Motor neuron (in vitro differentiated cells): ENCODE measurements at regions not wholly inside any gene's neighbourhood (a gene's known extent, or its start where the extent isn't known, plus 50 kb on each side); places are given as distances from the start of the nearest gene placed in this dataset.
A peak's percentile ranks its signal among the peaks of the same experiment; 100 is the strongest.

ENCODE experiments used
- ATAC-seq, 8 experiments: fragments of 200-7000 bp; cut with Tn5 transposase; replicated peaks in 6 of 8; 2 replicates each; pipeline ENCODE4 v1.8.0; 2021; ENCODE audit warnings: mild to moderate bottlenecking in 8 of 8, moderate library complexity in 8 of 8
- H3K27ac ChIP-seq, 2 donors: fragments of 250-450 bp; sonication (Bioruptor Pico); 2 replicates each; pipeline ENCODE4 v1.9.0; 2021; ENCODE audit warnings: antibody characterized with exemption in 2 of 2, mild to moderate bottlenecking in 2 of 2, moderate library complexity in 1 of 2
- H3K4me1 ChIP-seq, 2 donors: fragments of 250-450 bp; sonication (Bioruptor Pico); replicated peaks in 1 of 2; 2 replicates each; pipeline ENCODE4 v1.6.1; 2021; ENCODE audit warnings: antibody characterized with exemption in 2 of 2, mild to moderate bottlenecking in 2 of 2, moderate library complexity in 1 of 2
- H3K4me3 ChIP-seq, 5 donors: fragments of 250-450 bp; sonication (Bioruptor Pico); 2 replicates each; pipeline ENCODE4 v1.9.0; 2021; ENCODE audit warnings: antibody characterized with exemption in 5 of 5, mild to moderate bottlenecking in 5 of 5, moderate library complexity in 4 of 5
- WGBS, 10 experiments: fragments of 450-650 bp; shearing (Covaris generic); methylation state at CpG; one replicate each; pipeline ENCODE4 v1.0.0; 2022; 5-methylcytosine and 5-hydroxymethylcytosine counted together
- in situ Hi-C, 9 experiments: fragments of 400-800 bp; cut with MboI; loops; one replicate each; pipeline ENCODE4 v1.15.0; 2021; ENCODE audit warnings: low sequenced_read_pairs in 9 of 9, low pct_unique_long_range_greater_than_20kb in 2 of 9; ENCODE audit not compliant: unreplicated experiment in 9 of 9

DNA sequence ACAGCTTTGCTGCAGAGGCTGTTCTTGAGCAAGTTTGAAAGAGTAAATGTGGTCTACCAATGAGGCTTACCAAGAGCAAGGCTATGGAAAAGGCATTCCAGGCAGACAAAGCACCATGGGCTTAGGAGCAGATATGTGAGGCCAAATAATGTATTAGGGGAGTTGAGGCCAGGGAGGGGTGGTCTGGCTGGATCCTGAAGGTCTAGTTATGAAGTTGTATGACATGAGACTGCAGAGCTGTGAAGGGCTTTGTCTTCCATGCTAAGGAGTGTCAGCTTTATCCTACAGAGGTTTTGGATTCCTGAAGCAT, 51.8 kb upstream of the TSPAN2 start:
- ATAC-seq = no peak
- Histone ChIP-seq H3K4me1 (no peaks in the 10 kb centered on the region), H3K27ac (no peak overlapping the region), H3K4me3 (no peak overlapping the region)
- in situ Hi-C loops = loop anchor here in 8 of 9 experiments (10.0 to 25.0 kb wide), 7 partner anchors 196 to 621 kb away; partner anchors contain the start of genes CASQ2 (in 1 of the 8) and NGF (in 1 of the 8)

DNA sequence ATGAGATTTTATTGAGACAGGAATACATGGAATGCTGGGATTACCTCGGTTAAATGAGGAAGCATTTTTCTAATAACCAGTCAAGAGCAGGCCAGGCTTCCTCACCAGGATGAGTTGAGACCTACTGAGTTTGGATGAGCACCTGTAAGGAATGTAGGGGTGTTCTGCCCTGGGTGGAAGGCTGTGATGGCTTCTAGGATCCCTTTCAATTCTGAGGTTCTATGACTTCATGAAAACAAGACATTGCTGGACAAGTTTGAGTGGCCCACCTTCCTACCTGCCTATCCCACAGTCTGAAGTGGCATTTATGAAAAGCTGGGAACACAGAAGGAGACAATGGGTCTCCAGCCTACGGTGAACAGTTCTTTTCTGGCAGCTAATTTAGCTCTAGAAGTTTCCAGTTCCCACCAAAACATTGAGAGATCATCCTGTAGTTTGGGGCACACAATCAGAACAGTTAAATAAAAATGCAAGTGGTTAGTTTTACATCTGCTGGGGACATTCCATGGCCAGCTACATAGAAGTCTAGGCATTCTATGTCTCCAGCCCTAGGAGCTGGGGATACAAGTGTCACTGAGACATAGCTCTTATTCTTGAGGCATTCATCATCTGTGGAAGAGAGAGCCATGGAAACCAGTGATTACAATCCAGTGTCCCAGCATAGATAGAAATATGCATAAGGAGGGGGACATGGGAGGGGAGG, 51.3 kb upstream of the TSPAN2 start:
- no peaks in the 10 kb centered on the region for H3K4me1 ChIP-seq
- WGBS, 10 experiments = 66 to 100% (median 85%) methylated on average over 1 to 2 of the region's 2 CpGs; no CpG with 5 or more reads in 2 of the 10 experiments
- no peak overlapping the region for H3K4me3 ChIP-seq
- peak in 1 of 8 experiments; percentile 24 for ATAC-seq
- in situ Hi-C loops = loop anchor here in 8 of 9 experiments (10.0 to 25.0 kb wide), 7 partner anchors 197 to 622 kb away; partner anchors contain the start of genes CASQ2 (in 1 of the 8) and NGF (in 1 of the 8)
- H3K27ac ChIP-seq = no peak overlapping the region

DNA sequence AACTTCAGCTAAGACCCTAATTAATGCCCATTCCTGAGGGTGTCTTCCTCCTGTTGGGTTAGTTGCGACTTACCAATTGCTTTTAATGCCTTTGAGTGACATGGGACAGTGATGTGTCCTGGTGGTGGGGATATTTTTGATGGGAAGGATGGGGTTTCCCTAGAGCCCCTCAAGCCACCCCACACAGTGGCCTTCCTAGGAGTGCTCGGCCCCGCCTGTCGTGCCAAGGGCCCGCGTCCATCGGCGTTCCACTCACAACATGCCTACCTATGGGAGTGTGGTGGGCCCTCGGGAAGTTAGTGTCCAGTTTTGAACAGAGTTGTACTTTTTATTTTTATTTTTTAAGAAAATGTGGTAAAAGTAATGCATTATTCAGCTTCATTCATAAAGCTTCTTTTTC, 50.1 kb upstream of the TSPAN2 start:
- no peaks in the 10 kb centered on the region for H3K4me1 ChIP-seq
- peak in 4 of 8 experiments; percentile 4 to 26 (median 10) for ATAC-seq
- H3K4me3 ChIP-seq = no peak overlapping the region
- no peak overlapping the region for H3K27ac ChIP-seq
- WGBS, 10 experiments = 60 to 97% (median 87%) methylated on average over 1 to 8 of the region's 9 CpGs; no CpG with 5 or more reads in 5 of the 10 experiments
- in situ Hi-C loops = loop anchor here in 8 of 9 experiments (5.0 to 25.0 kb wide), 7 partner anchors 198 to 623 kb away; partner anchors contain the start of genes CASQ2 (in 1 of the 8) and NGF (in 1 of the 8)
